Activated CD4-positive, CD25-positive, alpha-beta regulatory T cell treated with anti-CD3 and anti-CD28 coated beads, Interleukin-2, amount 50 U/mL, for 72 hours (primary cell): ENCODE measurements at regions not wholly inside any gene's neighbourhood (a gene's known extent, or its start where the extent isn't known, plus 50 kb on each side); places are given as distances from the start of the nearest gene placed in this dataset.

Experiments used
- DNase-seq: peaks from one replicate; pipeline ENCODE4 v3.0.0; 2021

DNA sequence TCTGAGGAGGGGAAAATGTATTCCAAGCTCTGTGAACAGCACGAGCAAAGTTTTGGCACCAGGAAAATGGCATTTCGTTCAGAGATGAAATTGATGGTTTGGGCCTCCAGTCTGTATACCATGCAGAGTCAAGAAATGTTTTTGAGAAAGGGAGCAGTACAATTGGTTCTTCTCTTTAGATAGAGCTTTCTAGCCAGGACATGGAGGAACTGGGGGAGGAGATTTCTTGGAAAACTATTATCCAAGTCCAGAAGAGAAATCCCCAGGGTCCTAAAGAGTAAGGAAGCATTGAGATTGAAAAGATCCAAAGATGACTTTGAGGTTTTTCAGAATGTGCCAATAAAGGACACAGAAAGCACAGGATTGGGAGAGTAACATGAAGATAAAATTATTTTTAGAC lies 432.4 kb downstream of the TNS1 start:
- no peak for DNase-seq

DNA sequence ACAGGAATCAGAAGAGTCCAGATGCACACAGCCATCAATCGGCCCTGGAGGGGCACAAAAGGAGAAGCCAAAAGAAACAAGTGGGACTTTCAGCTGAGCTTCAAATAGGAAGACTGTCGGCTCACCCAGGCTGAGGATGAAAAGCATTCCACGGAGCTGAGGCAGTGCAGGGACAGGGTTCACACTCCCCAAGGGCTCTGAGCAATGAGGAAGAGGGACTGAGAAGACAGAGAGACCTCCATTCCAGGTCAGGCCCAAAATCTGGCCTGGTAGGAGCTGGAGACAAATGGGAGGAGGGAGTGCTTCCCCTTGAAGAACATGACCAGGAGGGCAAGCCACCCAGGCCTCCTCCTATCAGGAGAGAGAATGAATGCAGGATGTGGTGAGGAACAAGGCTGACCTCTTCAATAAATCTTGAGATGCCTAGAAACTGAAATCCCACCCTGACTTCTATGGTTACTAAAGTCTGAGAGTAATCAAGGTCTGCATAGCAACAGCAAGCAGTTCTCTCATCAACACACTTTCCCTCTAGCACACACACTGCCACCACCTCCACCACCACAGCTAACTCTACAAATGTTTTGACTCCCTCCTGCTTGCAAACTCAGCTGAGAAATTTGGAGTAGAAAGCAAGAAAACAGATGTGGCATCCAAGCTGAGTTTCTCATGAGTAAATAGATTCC lies 434.4 kb downstream of the TNS1 start:
- no peak for DNase-seq

DNA sequence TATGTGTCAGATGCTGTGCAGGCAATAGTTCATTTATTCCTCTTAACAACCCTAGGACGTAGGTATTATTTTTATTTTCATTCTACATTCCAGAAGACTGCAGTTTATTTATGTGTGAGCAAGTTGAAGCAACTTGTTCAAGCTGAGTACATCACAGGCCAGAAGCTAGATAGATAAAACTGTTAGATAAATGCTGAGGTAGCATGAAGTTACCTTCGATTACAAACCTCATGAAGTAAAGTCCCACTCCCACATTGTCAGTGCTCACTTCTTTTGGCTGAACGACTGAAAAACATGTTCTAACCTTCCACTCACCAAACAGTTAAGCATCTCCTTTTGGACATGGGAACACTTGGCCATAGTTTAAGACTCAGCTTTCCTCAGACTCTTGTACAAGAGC lies 439.2 kb downstream of the TNS1 start:
- no peak for DNase-seq

DNA sequence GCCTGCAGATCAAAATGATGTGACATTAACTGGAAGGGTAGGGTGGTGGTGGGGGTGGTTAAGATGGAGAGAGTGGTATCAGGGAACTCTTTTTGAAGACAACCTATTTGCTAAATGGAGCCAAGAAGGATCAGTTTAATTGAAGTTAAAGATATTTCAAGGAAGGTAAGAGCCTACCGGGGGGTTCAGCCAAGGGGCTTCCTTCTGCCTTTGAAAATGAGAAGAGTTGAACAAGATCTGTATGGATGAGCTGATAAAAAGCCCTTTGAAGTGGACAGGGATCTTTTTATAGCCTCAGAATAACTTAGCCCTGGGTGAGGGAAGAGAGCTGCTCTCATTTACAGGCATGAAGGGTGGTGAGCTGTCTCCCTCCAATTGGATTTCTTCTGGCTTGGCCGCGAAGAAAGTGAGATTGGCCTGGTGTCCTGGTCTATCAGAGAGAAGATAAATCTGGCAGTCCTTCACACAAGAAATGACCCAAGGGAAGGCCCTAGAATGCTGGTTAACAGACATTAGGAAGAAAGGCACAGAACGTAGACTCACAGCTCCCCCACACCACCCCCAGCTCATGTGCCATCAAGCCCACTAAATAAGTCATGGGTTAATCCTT lies 439.8 kb downstream of the TNS1 start:
- DNase-seq, result no peak

DNA sequence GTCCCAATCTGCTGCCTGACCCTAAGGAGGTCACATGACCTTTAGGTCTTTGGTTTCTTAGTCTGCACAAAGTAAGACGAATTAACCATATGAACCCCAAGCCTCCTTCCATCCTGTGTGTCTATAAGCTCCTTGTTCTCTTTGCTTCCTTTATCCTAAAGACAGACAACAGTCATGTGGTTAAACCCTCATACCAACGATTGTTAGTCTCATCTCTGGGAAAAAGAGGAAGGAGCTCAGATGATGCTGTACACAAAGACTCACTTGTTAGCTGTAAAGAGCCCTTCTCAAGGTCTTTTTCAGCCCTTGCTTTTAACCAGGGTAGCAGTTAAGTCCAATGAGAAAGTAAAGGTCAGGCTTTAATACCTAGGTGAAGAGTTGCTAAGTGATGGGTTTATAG lies 443.7 kb downstream of the TNS1 start:
- no peak for DNase-seq

DNA sequence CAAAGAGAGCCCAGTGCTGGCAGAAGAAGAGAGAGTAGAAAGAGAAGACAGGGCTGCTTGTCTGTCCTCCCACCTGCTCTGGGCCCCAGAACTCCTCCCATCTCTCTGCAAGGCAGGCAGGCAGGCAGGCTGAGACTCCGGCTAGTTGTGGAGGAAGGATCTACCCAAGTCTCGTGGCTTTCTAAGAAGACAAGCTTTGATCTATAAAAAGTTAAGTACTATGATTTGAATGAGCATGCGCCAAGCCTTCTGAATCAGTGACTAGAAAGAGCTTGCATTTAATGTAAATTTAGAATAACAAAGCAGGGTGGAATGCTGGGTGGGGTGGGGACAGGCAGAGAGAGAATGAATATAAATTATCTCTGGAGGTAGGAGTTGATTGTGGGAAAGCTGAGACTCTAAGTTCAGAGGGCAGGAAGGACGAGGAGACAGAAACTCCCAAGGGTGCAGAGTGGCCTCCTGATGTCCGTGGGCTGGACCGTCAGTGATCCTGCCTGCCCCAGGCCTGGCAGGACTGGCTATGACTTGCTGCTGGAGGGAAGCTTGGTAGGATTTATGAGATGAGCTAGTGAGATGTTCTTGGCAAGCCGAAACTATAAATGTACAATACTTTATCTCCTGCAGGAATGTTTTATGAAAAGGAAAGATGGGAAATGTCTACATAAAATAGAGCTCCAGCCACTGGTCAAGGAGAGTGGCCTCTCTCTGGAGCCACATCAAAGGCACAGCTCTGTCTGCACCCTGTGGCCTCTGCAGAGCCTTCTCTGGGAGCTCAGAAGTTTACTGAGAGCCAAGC lies 447.5 kb downstream of the TNS1 start:
- no peak for DNase-seq

DNA sequence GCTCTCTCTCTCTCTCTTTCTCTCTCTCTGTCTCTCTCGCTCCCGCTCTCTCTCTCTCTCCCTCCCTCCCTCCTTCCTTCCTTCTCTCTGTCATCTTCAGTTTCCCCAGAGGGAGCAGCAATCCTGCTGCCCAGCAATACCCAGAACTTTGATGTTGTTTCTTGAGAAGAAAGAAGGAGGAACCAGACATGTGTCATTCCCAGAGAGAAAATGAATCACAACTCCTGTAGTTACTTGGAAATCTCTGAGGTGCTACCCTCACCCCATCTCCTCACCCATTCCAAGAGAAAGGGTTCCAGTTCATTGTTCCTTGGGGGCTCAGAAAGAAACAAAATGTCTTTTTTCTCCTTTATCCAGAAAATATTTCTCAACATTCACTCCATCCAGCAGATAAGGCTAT lies 449.1 kb downstream of the TNS1 start:
- DNase-seq, result no peak

DNA sequence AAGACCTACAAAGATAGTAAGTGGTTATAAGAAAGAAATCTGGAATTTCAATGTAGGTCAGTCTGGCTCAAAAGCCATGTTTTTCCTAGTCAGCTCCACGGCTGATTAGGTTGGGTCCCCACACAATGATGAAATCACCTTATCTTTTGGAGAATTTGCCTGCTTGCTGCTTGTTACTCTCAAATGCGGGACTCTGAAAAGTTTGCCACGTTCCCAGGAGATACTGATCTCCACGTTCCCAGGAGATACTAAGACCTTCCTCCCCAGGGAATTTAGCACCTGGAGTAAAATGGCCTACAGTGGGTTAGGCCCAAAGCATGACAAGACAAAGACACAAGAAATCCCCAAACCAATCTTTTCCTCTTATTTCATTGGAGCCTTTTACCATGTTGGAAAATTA lies 449.6 kb downstream of the TNS1 start:
- no peak for DNase-seq

DNA sequence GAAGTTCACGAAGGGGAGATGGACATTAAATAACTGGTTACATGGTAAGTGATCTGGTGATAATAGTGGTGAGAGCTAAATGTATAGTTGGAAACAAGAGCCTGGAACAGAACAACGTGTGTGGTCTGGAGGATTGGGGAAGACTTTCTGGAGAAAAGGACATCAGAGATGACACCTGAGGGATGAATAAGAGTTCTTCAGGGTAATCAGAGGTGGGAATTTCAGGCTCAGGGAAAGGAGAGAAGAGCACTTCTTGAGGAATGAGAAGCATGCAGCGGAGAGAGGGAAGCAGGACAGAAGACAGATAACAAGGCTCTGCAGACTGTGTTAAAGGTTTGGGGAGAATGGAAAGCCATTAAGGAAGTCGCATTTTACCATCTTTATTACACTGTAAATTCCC lies 450.7 kb downstream of the TNS1 start:
- no peak for DNase-seq

DNA sequence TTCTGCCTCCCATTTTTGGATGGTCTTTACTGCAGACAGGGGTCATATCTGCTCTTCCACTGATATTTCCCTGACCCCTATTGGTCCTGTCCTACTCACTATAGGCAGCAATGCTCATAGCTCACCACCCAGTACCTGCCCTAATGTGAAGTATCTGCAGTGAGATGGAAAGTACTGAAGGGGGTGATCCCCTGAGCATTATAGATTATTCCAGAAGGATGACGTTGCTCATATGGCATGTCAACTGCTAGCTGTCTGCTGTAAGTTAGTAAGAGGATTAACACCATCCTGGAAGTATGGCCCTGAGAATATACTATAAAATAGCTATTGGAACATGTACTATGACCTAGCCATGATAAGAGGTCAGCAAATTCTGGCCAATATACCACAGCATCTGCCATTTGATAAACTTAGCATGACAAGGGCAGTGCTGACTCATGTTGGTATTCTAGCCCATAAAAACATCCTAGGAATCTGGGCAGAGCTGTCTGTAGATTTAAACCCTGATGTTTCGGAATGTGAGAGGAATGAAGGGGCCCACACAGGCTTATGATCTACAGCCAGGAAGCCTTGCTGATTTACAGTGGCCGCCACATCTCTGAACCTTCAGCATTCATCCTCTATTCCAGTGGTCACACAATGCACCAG lies 451.4 kb downstream of the TNS1 start:
- no peak for DNase-seq

DNA sequence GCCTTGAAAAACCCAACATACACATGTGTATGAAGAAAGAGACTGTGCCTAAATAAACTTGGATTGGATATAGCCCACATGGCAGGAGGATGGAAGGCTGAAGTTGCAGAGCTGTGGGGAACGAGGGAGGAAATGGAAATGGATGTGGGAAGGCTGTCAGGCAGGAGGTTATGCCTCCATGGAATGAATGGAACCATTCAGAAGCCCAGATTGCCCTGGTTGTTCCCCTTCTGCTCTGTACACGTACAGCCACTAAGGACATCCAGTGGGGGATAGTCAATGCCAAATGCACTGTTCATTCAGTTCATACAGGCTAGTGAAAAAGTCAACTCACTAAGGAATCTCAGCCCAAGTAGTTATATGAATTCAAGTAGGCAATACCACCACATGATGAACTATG lies 463.7 kb downstream of the TNS1 start:
- no peak for DNase-seq

DNA sequence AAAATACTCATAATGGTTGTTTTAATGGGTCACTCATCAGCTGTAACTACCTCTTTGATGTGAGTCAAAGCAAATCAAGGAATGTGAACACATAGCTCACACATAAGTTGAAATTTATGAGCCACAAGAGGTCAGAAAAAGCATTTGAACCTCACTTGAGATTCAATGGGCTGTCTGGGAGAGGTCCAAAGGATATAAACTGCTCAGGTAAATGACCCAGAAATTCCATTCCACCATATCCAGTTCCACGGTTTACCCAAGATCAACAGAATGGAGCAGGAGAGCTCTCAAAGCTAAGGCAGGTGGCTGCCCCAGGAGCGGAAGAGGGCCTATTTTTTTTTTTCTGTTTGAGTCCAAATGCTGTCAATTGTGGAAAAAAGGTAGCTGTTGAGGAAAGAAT lies 464.1 kb downstream of the TNS1 start:
- no peak for DNase-seq

DNA sequence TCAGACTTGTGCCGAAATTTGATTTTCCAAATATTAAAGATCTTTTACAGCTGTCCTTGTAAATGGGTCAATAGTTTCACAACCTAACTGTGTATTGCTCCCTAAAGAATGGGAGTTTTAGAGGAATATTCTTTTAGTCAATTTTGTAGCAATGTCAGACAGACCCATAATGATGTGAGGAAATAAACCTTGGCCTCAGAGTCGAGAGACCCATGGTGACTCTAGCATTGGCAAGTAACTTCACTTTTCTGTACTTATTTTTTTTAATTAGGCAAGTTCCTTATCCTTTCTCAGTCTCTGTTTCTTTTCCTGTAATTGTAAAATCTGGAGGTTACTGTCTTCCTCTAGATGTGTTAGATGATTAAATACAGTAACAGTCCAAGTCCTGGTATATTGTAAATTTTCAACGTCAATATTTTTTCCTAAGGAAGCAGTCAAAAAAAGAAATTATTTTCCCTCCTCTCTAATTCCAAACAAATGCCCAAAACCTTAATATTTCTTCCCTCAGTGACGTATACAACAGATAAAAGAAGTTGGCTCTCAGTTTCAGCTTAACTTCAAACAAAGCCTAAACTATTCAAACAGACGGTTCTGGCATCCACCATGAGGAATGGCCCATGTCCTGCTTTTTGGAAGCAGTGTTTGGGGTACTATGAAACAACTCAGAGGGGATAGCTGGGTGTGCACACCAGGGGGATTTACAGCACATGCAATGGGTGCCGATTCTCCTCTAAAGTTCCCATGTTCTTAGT lies 466.7 kb downstream of the TNS1 start:
- DNase-seq, result no peak

DNA sequence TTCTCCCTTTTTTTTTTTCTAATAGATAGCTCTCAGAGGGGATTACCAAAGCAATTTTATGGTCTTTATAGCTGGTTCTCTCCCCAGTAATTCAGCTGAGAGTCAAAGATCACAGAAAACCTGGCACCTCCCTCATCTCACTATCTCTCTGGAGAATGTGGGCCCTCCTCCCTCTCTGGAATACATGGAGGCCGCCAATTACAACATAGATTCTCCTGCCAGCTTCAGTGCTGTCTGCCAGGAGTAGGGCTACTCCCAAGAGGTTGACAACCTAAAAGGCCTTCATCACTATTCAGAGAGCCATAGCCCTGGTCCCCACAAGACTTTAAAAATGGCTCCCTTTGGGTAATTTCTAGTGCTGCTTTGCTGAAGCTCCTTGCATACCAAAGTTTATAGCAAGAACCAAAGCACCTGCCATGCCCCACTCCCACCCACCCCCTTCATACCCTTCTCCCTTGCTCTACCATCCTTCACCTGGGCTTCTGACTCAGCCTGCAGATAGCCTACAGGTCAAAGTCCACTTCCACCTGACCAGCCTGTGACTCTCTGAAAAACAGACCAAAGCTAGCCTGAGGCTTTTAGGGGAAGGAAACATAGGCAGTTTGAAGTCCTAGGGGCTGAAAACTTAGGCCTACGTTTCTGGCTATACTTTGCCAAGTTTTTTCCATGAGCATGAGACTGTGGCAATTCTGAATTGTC lies 472.3 kb downstream of the TNS1 start:
- no peak for DNase-seq

DNA sequence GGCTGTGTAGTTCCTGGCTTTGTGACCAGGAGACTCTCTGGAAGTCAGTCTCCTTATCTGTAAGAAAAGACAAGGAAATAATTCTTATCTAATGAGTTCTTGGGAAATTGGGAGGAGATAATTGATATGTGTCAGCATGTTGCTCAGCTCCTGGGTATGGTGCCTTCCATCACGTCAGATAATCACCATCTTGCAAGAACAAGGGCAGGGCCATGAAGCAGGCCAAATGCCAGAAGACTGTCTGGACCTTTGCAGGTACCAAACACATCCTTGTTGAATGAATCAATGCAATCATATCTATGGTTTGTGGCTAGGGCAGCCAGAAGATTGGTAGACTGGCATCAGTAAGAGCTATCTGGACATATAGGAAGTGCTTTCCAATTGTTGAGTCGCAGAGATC lies 473.5 kb downstream of the TNS1 start:
- DNase-seq, result no peak

DNA sequence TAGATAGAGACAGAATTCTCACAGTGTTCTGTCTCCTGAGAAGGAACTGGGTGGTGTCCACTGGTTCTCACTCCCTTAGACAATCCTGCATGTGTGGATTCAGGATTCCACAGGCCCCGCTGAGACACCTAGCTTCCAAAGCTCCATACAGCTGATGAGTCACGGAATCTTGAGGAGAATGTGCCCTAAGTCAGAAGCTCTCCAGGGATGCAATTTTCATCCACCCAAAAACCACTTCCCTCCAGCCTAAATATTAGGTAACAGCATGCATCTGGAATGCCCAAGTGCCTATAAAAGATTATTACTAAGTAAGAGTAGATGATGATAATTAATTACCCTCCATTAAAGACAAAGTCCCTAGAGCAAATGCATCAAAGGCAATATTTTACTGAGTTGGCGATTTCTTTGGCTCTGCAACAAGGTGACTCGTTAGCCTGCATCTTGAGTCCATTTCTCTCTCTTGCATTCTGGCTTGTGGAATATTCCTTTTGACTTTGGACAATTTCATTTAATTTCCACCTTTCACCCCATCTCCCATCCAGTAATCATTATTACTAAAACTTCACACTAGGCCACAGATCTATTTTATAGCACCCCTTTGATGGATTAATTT lies 475.1 kb downstream of the TNS1 start:
- no peak for DNase-seq

DNA sequence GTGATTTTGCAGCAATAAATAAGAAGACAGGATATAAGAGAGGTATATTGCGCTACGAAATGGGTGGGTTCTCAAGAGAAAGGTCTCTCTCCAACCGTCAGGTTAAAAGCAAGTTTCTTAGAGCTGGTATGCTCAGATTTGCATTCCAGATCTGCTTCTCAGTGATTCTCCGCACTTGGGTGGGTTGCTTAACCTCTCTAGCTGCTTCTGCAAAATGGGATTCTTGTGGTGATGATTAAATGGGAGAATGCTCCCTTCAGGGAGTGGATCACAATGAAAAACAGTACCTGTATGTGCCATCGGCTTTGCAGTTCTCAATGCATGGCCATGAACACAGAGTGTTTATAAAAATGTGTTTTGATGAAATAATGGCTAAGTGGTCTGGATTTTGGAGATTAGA lies 477.7 kb downstream of the TNS1 start:
- DNase-seq, result no peak

DNA sequence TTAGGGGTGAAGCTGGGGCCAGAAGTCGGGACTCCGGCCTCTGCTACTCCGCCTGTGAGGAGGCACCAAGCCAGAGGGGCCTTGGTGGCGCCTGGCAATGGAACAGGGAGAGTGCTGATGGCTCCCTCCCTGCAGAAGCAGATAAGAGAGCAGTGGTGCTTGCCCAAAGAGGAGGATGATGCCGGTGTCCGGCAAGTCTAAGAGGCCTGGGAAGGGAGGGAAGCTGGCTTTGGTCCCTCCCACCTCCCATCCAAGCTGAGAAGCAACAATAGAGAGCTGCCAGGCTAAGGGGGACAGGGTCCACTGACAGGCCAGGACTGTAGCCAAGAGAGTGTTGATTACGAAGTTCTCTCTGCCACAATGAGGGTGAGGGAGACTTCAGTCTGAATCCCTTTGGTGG lies 479.5 kb downstream of the TNS1 start:
- no peak for DNase-seq

DNA sequence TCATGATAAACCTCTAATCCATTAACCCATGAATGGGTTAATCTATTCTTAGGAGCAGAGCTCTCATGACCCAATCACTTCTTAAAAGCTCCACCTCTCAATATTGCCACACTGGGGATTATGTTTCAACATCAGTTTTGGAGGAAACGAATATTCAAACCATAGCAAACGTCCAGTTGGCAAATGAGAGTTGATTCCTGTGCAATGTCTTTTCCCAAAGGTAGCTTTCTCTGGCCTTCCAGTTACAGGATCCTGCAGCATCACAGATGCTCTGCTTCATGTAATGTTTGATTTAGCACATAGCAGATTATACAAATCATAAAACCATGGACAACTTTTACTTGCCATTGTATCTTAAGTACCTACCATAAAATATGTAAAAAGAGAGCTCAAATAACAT lies 481.0 kb downstream of the TNS1 start:
- no peak for DNase-seq

DNA sequence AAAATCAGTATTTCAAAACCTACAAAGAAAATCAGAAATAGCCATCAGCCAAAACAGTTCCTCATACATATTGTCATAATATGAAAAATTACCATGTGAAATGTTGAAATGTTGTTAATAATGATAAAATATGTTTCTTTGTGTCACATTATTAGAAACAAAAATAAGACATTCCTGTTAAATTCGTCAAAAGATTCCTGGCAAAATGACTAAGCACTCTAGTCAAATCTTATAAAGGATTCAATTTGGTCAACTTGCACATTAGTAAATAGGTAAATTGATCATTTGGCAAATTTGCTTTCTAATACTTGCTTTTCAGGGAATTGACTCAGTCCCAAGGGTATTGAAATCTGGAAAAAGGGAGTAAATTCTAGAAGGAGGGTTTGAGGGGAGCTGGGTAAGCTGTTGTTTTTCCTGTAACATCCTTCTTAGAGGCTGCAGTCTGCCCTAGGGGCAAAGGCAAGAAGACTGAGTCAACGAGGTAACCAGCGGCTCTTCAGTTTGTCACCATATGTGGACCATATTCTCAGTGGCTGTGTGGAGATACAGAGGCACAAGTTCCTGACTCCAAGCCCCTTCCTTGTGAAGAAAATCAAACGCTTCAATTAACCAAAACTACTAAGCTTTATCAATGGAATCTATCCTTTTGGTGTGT lies 482.3 kb downstream of the TNS1 start:
- DNase-seq, result no peak

DNA sequence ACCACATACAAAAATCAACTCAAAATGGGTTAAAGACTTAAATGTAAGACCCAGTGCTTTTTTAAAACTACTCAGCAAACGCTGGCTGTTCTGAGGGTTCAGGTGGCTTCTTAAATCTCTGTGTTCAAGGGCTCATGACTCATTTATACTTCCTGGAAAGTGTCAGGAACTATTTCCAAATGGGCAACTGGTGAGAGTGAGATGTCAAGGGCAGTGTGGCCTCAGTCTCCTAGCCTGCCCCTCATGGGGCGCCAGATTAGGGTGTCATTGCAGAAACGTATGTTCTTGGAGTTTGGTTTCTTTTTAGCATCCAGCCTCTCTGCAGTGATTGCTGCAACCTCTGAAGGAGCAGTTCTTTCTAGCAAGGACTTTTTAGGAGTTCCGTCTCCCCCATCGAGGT lies 485.4 kb downstream of the TNS1 start:
- no peak for DNase-seq
